ENCODE measurements at regions not wholly inside any gene's neighbourhood (a gene's known extent, or its start where the extent isn't known, plus 50 kb on each side); places are given as distances from the start of the nearest gene placed in this dataset.

- Histone ChIP-seq H3K4me1 (ENCODE audit: control insufficient read depth, insufficient read depth, low read length) (no peaks in the 10 kb centered on the region), H3K36me3 (ENCODE audit: control insufficient read depth, insufficient read depth, low read length) (no peaks in the 10 kb centered on the region), H3K4me3 (ENCODE audit: low read depth, low read length) (no peak overlapping the region), H3K27me3 (ENCODE audit: control insufficient read depth, insufficient read depth, low read length) (no peaks in the 10 kb centered on the region), H3K27ac (ENCODE audit: low read depth, low read length) (no peak overlapping the region), H3K9me3 (ENCODE audit: control insufficient read depth, insufficient read depth, low read length) (no peaks in the 10 kb centered on the region)
- no peak for DNase-seq (ENCODE audit: low read depth in 4 of 6, low spot score in 6 of 6)
- no CpG with 5 or more reads among the region's 2 CpGs for WGBS (ENCODE audit: insufficient coverage)
These were observed 436.0 kb downstream of the TMEM38B start for GRCh38 chr9:106130374-106130773.

- no peaks in the 10 kb centered on the region for H3K9me3 ChIP-seq (ENCODE audit: control insufficient read depth, insufficient read depth, low read length)
- 100% methylated on average over 1 of the region's 2 CpGs for WGBS (ENCODE audit: insufficient coverage)
- H3K4me3 ChIP-seq (ENCODE audit: low read depth, low read length) = no peak overlapping the region
- no peaks in the 10 kb centered on the region for H3K27me3 ChIP-seq (ENCODE audit: control insufficient read depth, insufficient read depth, low read length)
- no peaks in the 10 kb centered on the region for H3K36me3 ChIP-seq (ENCODE audit: control insufficient read depth, insufficient read depth, low read length)
- H3K4me1 ChIP-seq (ENCODE audit: control insufficient read depth, insufficient read depth, low read length) = no peaks in the 10 kb centered on the region
- no peak for DNase-seq (ENCODE audit: low read depth in 4 of 6, low spot score in 6 of 6)
- H3K27ac ChIP-seq (ENCODE audit: low read depth, low read length) = no peak overlapping the region
These were observed 449.4 kb downstream of the TMEM38B start for GRCh38 chr9:106143781-106144180.

GRCh38 chr9:106146066-106146840, 451.9 kb downstream of the TMEM38B start:
- no peaks in the 10 kb centered on the region for H3K36me3 ChIP-seq (ENCODE audit: control insufficient read depth, insufficient read depth, low read length)
- H3K27me3 ChIP-seq (ENCODE audit: control insufficient read depth, insufficient read depth, low read length) = no peaks in the 10 kb centered on the region
- 93% methylated on average over 2 of the region's 6 CpGs for WGBS (ENCODE audit: insufficient coverage)
- H3K4me3 ChIP-seq (ENCODE audit: low read depth, low read length) = no peak overlapping the region
- DNase-seq (ENCODE audit: low read depth in 4 of 6, low spot score in 6 of 6) = no peak
- no peak overlapping the region for H3K27ac ChIP-seq (ENCODE audit: low read depth, low read length)
- H3K4me1 ChIP-seq (ENCODE audit: control insufficient read depth, insufficient read depth, low read length) = no peaks in the 10 kb centered on the region
- H3K9me3 ChIP-seq (ENCODE audit: control insufficient read depth, insufficient read depth, low read length) = no peaks in the 10 kb centered on the region

- H3K4me3 ChIP-seq (ENCODE audit: low read depth, low read length) = no peak overlapping the region
- no peak for DNase-seq (ENCODE audit: low read depth in 4 of 6, low spot score in 6 of 6)
- no peaks in the 10 kb centered on the region for H3K36me3 ChIP-seq (ENCODE audit: control insufficient read depth, insufficient read depth, low read length)
- no peak overlapping the region for H3K27ac ChIP-seq (ENCODE audit: low read depth, low read length)
- no peaks in the 10 kb centered on the region for H3K27me3 ChIP-seq (ENCODE audit: control insufficient read depth, insufficient read depth, low read length)
- H3K9me3 ChIP-seq (ENCODE audit: control insufficient read depth, insufficient read depth, low read length) = no peaks in the 10 kb centered on the region
- H3K4me1 ChIP-seq (ENCODE audit: control insufficient read depth, insufficient read depth, low read length) = no peaks in the 10 kb centered on the region
These were observed 452.5 kb downstream of the TMEM38B start for GRCh38 chr9:106146886-106147285.

- no peaks in the 10 kb centered on the region for H3K9me3 ChIP-seq (ENCODE audit: control insufficient read depth, insufficient read depth, low read length)
- WGBS (ENCODE audit: insufficient coverage) = no CpG with 5 or more reads among the region's 1 CpG
- H3K4me3 ChIP-seq (ENCODE audit: low read depth, low read length) = no peak overlapping the region
- H3K36me3 ChIP-seq (ENCODE audit: control insufficient read depth, insufficient read depth, low read length) = no peaks in the 10 kb centered on the region
- no peaks in the 10 kb centered on the region for H3K27me3 ChIP-seq (ENCODE audit: control insufficient read depth, insufficient read depth, low read length)
- no peaks in the 10 kb centered on the region for H3K4me1 ChIP-seq (ENCODE audit: control insufficient read depth, insufficient read depth, low read length)
- no peak overlapping the region for H3K27ac ChIP-seq (ENCODE audit: low read depth, low read length)
- no peak for DNase-seq (ENCODE audit: low read depth in 4 of 6, low spot score in 6 of 6)
These were observed 455.6 kb downstream of the TMEM38B start for GRCh38 chr9:106149956-106150355.

GRCh38 chr9:106156465-106156864, 462.1 kb downstream of the TMEM38B start:
- Histone ChIP-seq H3K27me3 (ENCODE audit: control insufficient read depth, insufficient read depth, low read length) (no peaks in the 10 kb centered on the region), H3K4me3 (ENCODE audit: low read depth, low read length) (no peak overlapping the region), H3K36me3 (ENCODE audit: control insufficient read depth, insufficient read depth, low read length) (no peaks in the 10 kb centered on the region), H3K9me3 (ENCODE audit: control insufficient read depth, insufficient read depth, low read length) (no peaks in the 10 kb centered on the region), H3K27ac (ENCODE audit: low read depth, low read length) (no peak overlapping the region), H3K4me1 (ENCODE audit: control insufficient read depth, insufficient read depth, low read length) (no peaks in the 10 kb centered on the region)
- DNase-seq (ENCODE audit: low read depth in 4 of 6, low spot score in 6 of 6) = no peak
- WGBS (ENCODE audit: insufficient coverage) = no CpG with 5 or more reads among the region's 1 CpG

GRCh38 chr9:106172265-106172664, 477.9 kb downstream of the TMEM38B start:
- Histone ChIP-seq H3K36me3 (ENCODE audit: control insufficient read depth, insufficient read depth, low read length) (no peaks in the 10 kb centered on the region), H3K27ac (ENCODE audit: low read depth, low read length) (no peak overlapping the region), H3K4me1 (ENCODE audit: control insufficient read depth, insufficient read depth, low read length) (no peaks in the 10 kb centered on the region), H3K4me3 (ENCODE audit: low read depth, low read length) (no peak overlapping the region), H3K27me3 (ENCODE audit: control insufficient read depth, insufficient read depth, low read length) (no peaks in the 10 kb centered on the region), H3K9me3 (ENCODE audit: control insufficient read depth, insufficient read depth, low read length) (no peaks in the 10 kb centered on the region)
- no peak for DNase-seq (ENCODE audit: low read depth in 4 of 6, low spot score in 6 of 6)
- no CpG with 5 or more reads among the region's 1 CpG for WGBS (ENCODE audit: insufficient coverage)

GRCh38 chr9:106174346-106174745, 480.0 kb downstream of the TMEM38B start:
- no peaks in the 10 kb centered on the region for H3K4me1 ChIP-seq (ENCODE audit: control insufficient read depth, insufficient read depth, low read length)
- no peaks in the 10 kb centered on the region for H3K9me3 ChIP-seq (ENCODE audit: control insufficient read depth, insufficient read depth, low read length)
- no peak overlapping the region for H3K4me3 ChIP-seq (ENCODE audit: low read depth, low read length)
- 47% methylated on average over 1 of the region's 2 CpGs for WGBS (ENCODE audit: insufficient coverage)
- no peaks in the 10 kb centered on the region for H3K27me3 ChIP-seq (ENCODE audit: control insufficient read depth, insufficient read depth, low read length)
- no peak overlapping the region for H3K27ac ChIP-seq (ENCODE audit: low read depth, low read length)
- no peak for DNase-seq (ENCODE audit: low read depth in 4 of 6, low spot score in 6 of 6)
- no peaks in the 10 kb centered on the region for H3K36me3 ChIP-seq (ENCODE audit: control insufficient read depth, insufficient read depth, low read length)

- peak in 1 of 6 donors; percentile 18 for DNase-seq (ENCODE audit: low read depth in 4 of 6, low spot score in 6 of 6)
- H3K4me1 ChIP-seq (ENCODE audit: control insufficient read depth, insufficient read depth, low read length) = no peaks in the 10 kb centered on the region
- H3K9me3 ChIP-seq (ENCODE audit: control insufficient read depth, insufficient read depth, low read length) = no peaks in the 10 kb centered on the region
- no peaks in the 10 kb centered on the region for H3K27me3 ChIP-seq (ENCODE audit: control insufficient read depth, insufficient read depth, low read length)
- H3K4me3 ChIP-seq (ENCODE audit: low read depth, low read length) = no peak overlapping the region
- WGBS (ENCODE audit: insufficient coverage) = 15% methylated on average over 1 of the region's 1 CpG
- H3K36me3 ChIP-seq (ENCODE audit: control insufficient read depth, insufficient read depth, low read length) = no peaks in the 10 kb centered on the region
- no peak overlapping the region for H3K27ac ChIP-seq (ENCODE audit: low read depth, low read length)
These were observed 482.9 kb downstream of the TMEM38B start for GRCh38 chr9:106177216-106177615.

- 100% methylated on average over 1 of the region's 3 CpGs for WGBS (ENCODE audit: insufficient coverage)
- no peaks in the 10 kb centered on the region for H3K27me3 ChIP-seq (ENCODE audit: control insufficient read depth, insufficient read depth, low read length)
These were observed 484.9 kb downstream of the TMEM38B start for GRCh38 chr9:106179191-106179590.

More at GRCh38 chr9:106179191-106179590, 484.9 kb downstream of the TMEM38B start:
- no peak overlapping the region for H3K27ac ChIP-seq (ENCODE audit: low read depth, low read length)
- no peaks in the 10 kb centered on the region for H3K9me3 ChIP-seq (ENCODE audit: control insufficient read depth, insufficient read depth, low read length)
- DNase-seq (ENCODE audit: low read depth in 4 of 6, low spot score in 6 of 6) = no peak
- no peaks in the 10 kb centered on the region for H3K36me3 ChIP-seq (ENCODE audit: control insufficient read depth, insufficient read depth, low read length)
- no peaks in the 10 kb centered on the region for H3K4me1 ChIP-seq (ENCODE audit: control insufficient read depth, insufficient read depth, low read length)
- no peak overlapping the region for H3K4me3 ChIP-seq (ENCODE audit: low read depth, low read length)

Data from spinal cord (tissue), 9 donors.